T1000 (cell line): ENCODE measurements at regions not wholly inside any gene's neighbourhood (a gene's known extent, or its start where the extent isn't known, plus 50 kb on each side); places are given as distances from the start of the nearest gene placed in this dataset.
"Not testable (repeated sequence)": the region's sequence is repeated elsewhere in the genome, so short reads cannot be mapped to it uniquely, and the experiment has no call there.

Experiments used
- DNase-seq: peaks from one replicate; lab custom pipeline; 2025; ENCODE audit warnings: mixed read lengths; lab: John Stamatoyannopoulos, UW

DNA sequence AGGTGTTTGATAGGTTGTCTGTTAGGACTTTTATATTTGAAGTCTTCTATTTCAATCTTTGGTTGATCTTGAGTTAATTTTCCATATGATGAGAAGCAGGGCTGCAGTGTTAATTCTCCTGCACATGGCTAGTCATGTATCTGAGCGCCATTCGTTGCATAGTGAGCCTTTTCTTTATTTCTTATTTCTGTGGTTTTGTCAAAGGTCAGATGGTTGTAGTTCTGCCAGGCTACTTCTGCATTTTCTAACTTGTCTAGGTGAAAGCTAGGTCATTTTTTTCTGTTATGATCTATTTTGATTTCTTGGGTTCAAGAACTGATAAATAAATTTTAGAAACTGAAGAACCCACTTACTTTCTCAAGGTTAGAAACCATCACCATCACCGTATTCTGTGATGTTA, 56.7 kb downstream of the CCDC74A start:
- DNase-seq, result no peak

DNA sequence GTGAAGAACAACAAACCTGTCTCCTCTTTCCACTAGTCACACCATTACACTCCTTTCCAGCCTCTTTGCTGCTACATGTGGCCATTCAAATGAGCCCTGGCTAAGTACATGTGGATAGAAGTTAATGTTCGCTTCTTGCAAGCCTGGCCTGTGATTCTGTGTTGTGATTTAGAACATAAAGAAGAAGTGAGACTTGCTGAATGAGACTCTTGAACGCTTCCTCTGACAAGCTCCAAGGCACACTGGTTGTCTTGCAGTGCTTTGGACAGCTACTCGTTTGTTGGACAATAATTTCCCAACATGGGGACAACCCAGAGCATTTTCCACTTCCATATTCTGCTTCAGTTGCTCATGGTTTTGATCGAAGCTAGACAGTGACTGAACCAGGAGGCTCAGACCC, 57.3 kb downstream of the CCDC74A start:
- DNase-seq, result no peak

- no peak for DNase-seq
Observed at GRCh38 chr2:131588152-131588873, 60.6 kb downstream of the CCDC74A start.

DNA sequence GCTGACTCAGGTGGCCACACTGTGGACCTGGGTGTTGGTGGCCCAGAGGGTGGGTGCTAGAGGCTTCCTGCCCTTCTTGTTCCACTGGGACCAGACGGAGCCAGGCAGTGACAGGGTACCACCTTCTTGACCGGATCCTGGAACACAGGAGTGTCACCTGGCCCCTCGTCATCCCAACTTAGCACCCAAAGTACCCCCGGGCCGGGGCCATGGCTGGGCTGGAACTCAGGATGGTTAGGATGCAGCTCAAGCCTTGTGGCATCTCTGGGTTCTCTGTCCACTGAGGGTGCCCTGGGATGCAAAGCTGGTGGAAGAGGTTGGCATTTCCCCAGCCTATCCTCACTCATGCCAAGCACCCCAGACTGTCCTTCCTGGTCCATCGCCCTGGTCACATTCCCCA, 61.4 kb downstream of the CCDC74A start:
- DNase-seq, result not testable (repeated sequence)

GRCh38 chr2:131590366-131590765, 62.7 kb downstream of the CCDC74A start:
- no peak for DNase-seq

DNA sequence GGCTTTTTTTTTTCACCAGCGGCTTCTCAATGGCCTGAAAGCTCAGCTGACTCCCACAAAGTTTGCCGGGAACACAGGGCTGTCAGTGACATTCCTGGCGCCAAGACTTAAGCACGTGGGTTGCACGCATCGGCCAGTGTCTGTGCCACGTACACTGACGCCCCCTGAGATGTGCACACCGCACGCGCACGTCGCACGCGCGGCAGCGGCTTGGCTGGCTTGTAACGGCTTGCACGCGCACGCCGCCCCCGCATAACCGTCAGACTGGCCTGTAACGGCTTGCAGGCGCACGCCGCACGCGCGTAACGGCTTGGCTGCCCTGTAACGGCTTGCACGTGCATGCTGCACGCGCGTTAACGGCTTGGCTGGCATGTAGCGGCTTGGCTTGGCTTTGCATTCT, 63.2 kb downstream of the CCDC74A start:
- DNase-seq, result no peak

GRCh38 chr2:131596561-131596960, 68.9 kb downstream of the CCDC74A start:
- DNase-seq, result not testable (repeated sequence)

DNA sequence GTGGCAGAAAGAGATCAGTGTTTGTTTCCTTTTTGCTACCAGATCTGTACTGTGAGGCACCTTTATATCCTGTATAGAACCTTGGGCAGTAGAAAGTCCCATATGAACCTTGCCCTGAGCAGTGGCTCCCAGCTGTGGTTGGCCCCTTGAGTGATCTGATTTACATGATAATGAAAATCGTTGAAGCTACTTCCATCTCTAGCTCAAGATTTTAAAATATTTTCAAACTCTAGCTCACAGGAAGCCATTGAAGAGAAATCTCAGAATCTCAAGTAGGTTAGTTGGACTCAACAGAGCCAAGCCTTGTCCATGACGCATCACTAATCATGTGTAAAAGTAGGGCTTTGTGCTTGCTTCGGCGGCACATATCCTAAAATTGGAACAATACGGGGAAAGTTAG, 74.8 kb downstream of the CCDC74A start:
- DNase-seq, result not testable (repeated sequence)

GRCh38 chr2:131604652-131605051, 77.0 kb downstream of the CCDC74A start:
- not testable (repeated sequence) for DNase-seq

DNA sequence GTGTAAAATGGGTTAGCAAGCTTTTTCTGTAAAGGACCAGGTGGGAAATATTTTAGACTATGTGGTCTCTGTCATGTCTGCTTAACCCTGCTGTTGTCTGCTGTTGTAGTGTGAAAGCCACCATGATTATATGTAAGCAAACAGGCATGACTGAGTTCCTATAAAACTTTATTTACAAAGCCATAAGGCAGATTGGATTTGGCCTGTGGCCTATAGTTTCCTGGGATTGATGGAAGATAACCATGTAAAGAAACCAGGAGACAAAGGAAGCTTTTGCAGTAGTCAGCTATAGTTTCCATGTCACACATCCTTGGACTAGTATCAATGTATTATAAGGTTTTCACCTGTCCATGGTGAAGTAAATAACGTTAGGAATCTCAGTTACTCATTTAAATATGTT, 78.7 kb downstream of the CCDC74A start:
- DNase-seq, result not testable (repeated sequence)

DNA sequence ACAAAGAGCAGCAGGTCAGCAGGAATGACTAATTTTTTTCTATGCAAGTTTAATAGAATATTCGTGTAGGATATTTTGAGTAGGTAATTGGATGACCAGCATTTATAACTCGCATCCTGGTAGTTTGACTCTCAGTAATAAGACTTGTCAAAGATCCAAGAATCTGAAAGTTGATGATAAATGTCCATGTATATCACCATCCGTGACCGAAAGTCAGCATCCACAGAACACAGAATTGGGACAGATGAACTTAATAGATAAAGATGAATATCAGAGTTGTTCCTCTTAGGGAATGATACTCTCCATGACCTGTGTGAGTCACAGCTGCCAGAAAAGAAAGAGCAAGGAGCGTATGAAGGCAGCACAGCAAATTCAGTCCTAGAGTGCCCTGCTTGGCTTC, 79.4 kb downstream of the CCDC74A start:
- not testable (repeated sequence) for DNase-seq

DNA sequence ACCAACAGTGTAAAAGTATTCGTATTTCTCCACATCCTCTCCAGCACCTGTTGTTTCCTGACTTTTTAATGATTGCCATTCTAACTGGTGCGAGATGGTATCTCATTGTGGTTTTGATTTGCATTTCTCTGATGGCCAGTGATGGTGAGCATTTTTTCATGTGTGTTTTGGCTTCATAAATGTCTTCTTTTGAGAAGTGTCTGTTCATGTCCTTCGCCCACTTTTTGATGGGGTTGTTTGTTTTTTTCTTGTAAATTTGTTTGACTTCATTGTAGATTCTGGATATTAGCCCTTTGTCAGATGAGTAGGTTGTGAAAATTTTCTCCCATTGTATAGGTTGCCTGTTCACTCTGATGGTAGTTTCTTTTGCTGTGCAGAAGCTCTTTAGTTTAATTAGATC, 86.9 kb downstream of the CCDC74A start:
- DNase-seq, result not testable (repeated sequence)

GRCh38 chr2:131618320-131618719, 90.6 kb downstream of the CCDC74A start:
- not testable (repeated sequence) for DNase-seq

DNA sequence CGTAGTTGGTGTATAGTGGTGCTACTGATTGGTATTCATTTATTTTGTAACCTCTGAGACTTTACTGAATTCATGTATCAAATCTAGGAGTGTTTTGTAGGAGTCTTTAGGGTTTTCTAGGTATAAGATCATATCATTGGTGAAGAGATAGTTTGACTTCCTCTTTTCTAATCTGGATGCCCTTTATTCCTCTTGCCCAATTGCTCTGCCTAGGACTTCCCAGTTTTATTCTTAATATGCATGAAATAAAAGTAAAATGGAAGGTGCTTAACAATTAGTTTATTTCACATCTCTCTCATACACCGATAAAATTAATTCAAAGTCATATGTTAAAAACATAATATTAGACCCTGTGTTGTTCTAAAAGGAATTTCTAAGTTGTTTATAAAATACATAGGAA, 95.2 kb downstream of the CCDC74A start:
- not testable (repeated sequence) for DNase-seq

- not testable (repeated sequence) for DNase-seq
Observed at GRCh38 chr2:131626011-131626410, 98.3 kb downstream of the CCDC74A start.

GRCh38 chr2:131626565-131626964, 98.9 kb downstream of the CCDC74A start:
- not testable (repeated sequence) for DNase-seq

DNA sequence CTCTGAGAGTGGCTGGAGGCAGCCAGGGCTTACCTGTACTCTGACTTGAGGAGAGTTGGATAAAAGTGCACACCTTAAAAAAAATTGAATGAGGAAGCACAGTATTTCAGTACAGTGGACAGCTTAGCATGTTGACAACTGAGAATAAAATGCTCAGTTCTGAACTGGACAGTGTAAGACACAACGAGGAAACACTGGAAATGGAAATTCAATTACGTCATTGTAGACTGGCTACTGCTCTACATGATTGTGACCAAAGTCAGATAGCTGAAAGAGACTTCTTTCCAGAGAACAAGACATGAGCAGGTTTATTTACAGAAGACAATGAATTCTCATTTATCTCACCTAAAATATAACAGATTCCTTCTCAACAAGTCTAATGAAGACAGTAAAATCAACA, 100.1 kb downstream of the CCDC74A start:
- not testable (repeated sequence) for DNase-seq

- not testable (repeated sequence) for DNase-seq
Observed at GRCh38 chr2:131631648-131632047, 104.0 kb downstream of the CCDC74A start.

DNA sequence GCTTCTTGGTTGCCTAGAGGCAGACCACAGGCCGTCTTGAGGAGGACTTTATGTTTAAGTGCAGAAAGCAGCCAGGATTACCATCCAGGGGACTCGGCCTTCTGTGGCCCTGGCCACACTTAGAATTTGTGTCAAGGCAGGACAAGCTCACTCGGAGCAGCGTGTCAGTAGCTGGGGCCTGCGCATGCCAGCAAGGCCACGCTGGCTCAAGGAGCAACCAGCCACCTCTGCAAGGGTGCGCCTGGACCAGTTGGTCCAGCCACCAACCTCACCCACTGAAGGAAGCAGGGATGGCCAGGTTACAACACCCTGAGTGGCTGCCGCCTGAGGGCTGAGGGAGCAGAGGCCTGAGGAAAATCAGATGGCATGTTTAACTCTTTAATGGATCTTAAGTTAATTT, 105.7 kb downstream of the CCDC74A start:
- DNase-seq, result not testable (repeated sequence)

DNA sequence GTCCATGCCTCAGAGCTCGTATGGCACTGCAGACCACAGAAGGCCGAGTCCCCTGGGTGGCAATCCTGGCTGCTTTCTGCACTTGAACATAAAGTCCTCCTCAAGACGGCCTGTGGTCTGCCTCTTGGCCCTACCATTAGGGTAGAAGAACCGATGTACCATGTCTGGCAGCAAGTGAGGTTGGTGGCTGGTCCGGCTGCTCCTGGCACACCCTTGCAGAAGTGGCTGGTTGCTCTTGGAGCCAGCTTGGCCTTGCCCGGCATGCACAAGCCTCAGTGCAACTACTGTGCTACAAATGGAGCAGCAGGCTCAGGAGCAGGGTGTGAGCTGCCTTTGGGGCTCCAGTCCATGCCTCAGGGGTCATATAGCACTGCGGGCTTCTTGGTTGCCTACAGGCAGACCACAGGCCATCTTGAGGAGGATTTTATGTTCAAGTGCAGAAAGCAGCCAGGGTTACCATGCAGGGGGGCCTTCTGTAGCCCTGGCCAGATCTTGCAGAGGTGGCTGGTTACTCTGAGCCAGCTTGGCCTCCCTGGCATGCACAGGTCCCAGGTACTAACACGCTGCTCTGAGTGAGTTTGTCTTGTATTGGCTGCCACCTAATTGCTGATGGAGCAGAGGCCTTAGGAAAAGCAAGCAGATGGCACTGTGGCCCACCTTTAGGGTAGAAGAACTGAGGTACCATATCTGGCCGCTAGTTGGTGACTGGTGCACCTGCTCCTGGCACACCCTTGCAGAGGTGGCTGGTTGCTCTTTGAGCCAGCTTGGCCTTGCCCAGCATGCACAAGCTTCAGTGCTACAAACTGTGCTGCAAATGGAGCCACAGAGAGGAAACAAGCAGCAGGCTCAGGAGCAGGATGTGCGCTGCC, 106.4 kb downstream of the CCDC74A start:
- DNase-seq, result not testable (repeated sequence)

GRCh38 chr2:131635611-131636010, 107.9 kb downstream of the CCDC74A start:
- no peak for DNase-seq

GRCh38 chr2:131636704-131637308, 109.1 kb downstream of the CCDC74A start:
- not testable (repeated sequence) for DNase-seq
